ENCODE measurements at regions not wholly inside any gene's neighbourhood (a gene's known extent, or its start where the extent isn't known, plus 50 kb on each side); places are given as distances from the start of the nearest gene placed in this dataset.

DNA sequence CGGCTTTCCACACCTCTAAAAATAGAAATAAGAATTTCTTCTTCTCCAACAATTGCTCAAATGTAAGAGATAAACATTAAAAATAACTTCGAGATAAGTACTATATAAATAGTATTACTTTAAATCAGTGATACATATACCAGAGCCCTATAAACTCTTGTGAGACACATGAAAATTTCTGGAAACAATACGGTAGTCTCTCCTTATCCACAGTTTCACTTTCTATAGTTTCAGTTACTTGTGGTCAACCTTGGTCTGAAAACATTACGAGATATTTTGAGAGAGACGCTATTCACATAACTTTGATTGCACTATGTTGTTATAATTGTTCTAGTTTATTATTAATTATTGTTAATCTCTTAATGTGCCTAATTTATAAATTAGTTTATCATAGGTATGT lies 101.5 kb upstream of the CXXC4 start:
- TF ChIP-seq, protein P1, sequence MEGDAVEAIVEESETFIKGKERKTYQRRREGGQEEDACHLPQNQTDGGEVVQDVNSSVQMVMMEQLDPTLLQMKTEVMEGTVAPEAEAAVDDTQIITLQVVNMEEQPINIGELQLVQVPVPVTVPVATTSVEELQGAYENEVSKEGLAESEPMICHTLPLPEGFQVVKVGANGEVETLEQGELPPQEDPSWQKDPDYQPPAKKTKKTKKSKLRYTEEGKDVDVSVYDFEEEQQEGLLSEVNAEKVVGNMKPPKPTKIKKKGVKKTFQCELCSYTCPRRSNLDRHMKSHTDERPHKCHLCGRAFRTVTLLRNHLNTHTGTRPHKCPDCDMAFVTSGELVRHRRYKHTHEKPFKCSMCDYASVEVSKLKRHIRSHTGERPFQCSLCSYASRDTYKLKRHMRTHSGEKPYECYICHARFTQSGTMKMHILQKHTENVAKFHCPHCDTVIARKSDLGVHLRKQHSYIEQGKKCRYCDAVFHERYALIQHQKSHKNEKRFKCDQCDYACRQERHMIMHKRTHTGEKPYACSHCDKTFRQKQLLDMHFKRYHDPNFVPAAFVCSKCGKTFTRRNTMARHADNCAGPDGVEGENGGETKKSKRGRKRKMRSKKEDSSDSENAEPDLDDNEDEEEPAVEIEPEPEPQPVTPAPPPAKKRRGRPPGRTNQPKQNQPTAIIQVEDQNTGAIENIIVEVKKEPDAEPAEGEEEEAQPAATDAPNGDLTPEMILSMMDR (IDR thresholded peaks at IDR 0.05), result no peak
- TF ChIP-seq POLR2A (IDR thresholded peaks at IDR 0.05), result no peak
